H9 (cell line): ENCODE measurements at regions not wholly inside any gene's neighbourhood (a gene's known extent, or its start where the extent isn't known, plus 50 kb on each side); places are given as distances from the start of the nearest gene placed in this dataset.

Experiments
- DNase-seq: peaks from one replicate; pipeline ENCODE4 v3.0.0-alpha.2; 2017
- H2AFZ ChIP-seq: one replicate; pipeline ENCODE4 v1.6.1; 2013; ENCODE audit warnings: mild to moderate bottlenecking, low read length, control low read depth, moderate library complexity
- H2AK5ac ChIP-seq: 2 replicates; pipeline ENCODE4 v1.6.1; 2013; ENCODE audit warnings: low read length, control low read depth, mixed read lengths; ENCODE audit not compliant: insufficient read length
- H2BK120ac ChIP-seq: one replicate; pipeline ENCODE4 v1.6.1; 2013; ENCODE audit warnings: low read depth, mild to moderate bottlenecking, low read length, control low read depth, inconsistent platforms; ENCODE audit not compliant: poor library complexity, severe bottlenecking
- H2BK12ac ChIP-seq: 2 replicates; pipeline ENCODE4 v1.6.1; 2013; ENCODE audit warnings: low read length, control low read depth, mixed read lengths, low read depth; ENCODE audit not compliant: insufficient read length
- H2BK15ac ChIP-seq: 2 replicates; pipeline ENCODE4 v1.6.1; 2013; ENCODE audit warnings: low read depth, low read length, control low read depth
- H2BK20ac ChIP-seq: one replicate; pipeline ENCODE4 v1.6.1; 2013; ENCODE audit warnings: low read depth, mild to moderate bottlenecking, low read length, control low read depth, inconsistent platforms; ENCODE audit not compliant: poor library complexity, severe bottlenecking
- H2BK5ac ChIP-seq: 2 replicates; pipeline ENCODE4 v1.6.1; 2013; ENCODE audit warnings: low read length, control low read depth, mixed read lengths; ENCODE audit not compliant: insufficient read length
- H3K14ac ChIP-seq: 2 replicates; pipeline ENCODE4 v1.6.1; 2013; ENCODE audit warnings: low read length, control low read depth; ENCODE audit not compliant: insufficient read depth
- H3K18ac ChIP-seq: 2 replicates; pipeline ENCODE4 v1.6.1; 2013; ENCODE audit warnings: low read depth, mild to moderate bottlenecking, mixed read lengths, low read length, control low read depth; ENCODE audit not compliant: insufficient read length
- H3K23ac ChIP-seq: 2 replicates; pipeline ENCODE4 v1.6.1; 2013; ENCODE audit warnings: low read length, control low read depth, mixed read lengths, low read depth; ENCODE audit not compliant: insufficient read length
- H3K23me2 ChIP-seq: 2 replicates; pipeline ENCODE4 v1.6.1; 2013; ENCODE audit warnings: low read depth, mild to moderate bottlenecking, mixed read lengths, low read length, control low read depth; ENCODE audit not compliant: insufficient read length, poor library complexity, severe bottlenecking
- H3K27ac ChIP-seq: 2 replicates; pipeline ENCODE4 v1.5.1; 2013; ENCODE audit warnings: low read length, control low read depth, mixed read lengths, low read depth; ENCODE audit not compliant: insufficient read length
- H3K27me3 ChIP-seq: 2 replicates; pipeline ENCODE4 v1.6.1; 2013; ENCODE audit warnings: low read length, control low read depth, inconsistent platforms; ENCODE audit not compliant: insufficient read depth
- H3K4ac ChIP-seq: 2 replicates; pipeline ENCODE4 v1.6.1; 2013; ENCODE audit warnings: low read depth, mild to moderate bottlenecking, control low read depth, inconsistent platforms, low read length, moderate library complexity
- H3K4me1 ChIP-seq: 2 replicates; pipeline ENCODE4 v1.6.1; 2013; ENCODE audit warnings: low read length, control low read depth, inconsistent platforms; ENCODE audit not compliant: insufficient read depth
- H3K4me2 ChIP-seq: 2 replicates; pipeline ENCODE4 v1.6.1; 2013; ENCODE audit warnings: low read length, control low read depth, mixed read lengths; ENCODE audit not compliant: insufficient read length, insufficient read depth
- H3K56ac ChIP-seq: 2 replicates; pipeline ENCODE4 v1.6.1; 2013; ENCODE audit warnings: low read depth, mild to moderate bottlenecking, mixed read lengths, low read length, control low read depth; ENCODE audit not compliant: insufficient read length
- H3K79me1 ChIP-seq: 2 replicates; pipeline ENCODE4 v1.6.1; 2013; ENCODE audit warnings: low read depth, mild to moderate bottlenecking, moderate library complexity, low read length, control low read depth, inconsistent platforms; ENCODE audit not compliant: insufficient read depth, poor library complexity, severe bottlenecking
- H3K79me2 ChIP-seq: 2 replicates; pipeline ENCODE4 v1.6.1; 2013; ENCODE audit warnings: low read length, control low read depth, inconsistent platforms; ENCODE audit not compliant: insufficient read depth
- H3K9ac ChIP-seq: 2 replicates; pipeline ENCODE4 v1.6.1; 2013; ENCODE audit warnings: low read length, control low read depth, mixed read lengths; ENCODE audit not compliant: insufficient read length; ENCODE audit errors: extremely low read depth
- H3K9me3 ChIP-seq: one replicate; pipeline ENCODE4 v1.6.1; 2013; ENCODE audit warnings: low read depth, low read length, inconsistent platforms; ENCODE audit not compliant: control insufficient read depth
- H3T11ph ChIP-seq: one replicate; pipeline ENCODE4 v1.6.1; 2013; ENCODE audit warnings: mild to moderate bottlenecking, low read length, control low read depth, inconsistent platforms
- H4K20me1 ChIP-seq: one replicate; pipeline ENCODE4 v1.6.1; 2013; ENCODE audit not compliant: control insufficient read depth, insufficient read length, insufficient read depth
- H4K5ac ChIP-seq: 2 replicates; pipeline ENCODE4 v1.6.1; 2013; ENCODE audit warnings: low read depth, mild to moderate bottlenecking, mixed read lengths, low read length, control low read depth; ENCODE audit not compliant: insufficient read length
- H4K8ac ChIP-seq: replicated peaks from 2 replicates; pipeline ENCODE4 v1.6.1; 2013; ENCODE audit warnings: low read length, control low read depth, mixed read lengths, low read depth; ENCODE audit not compliant: insufficient read length
- H4K91ac ChIP-seq: 2 replicates; pipeline ENCODE4 v1.6.1; 2013; ENCODE audit warnings: low read depth, mild to moderate bottlenecking, moderate library complexity, mixed read lengths, low read length, control low read depth; ENCODE audit not compliant: insufficient read length
- H3K27ac Mint-ChIP-seq, 3 experiments: 2 replicates in 2 of 3; 3 replicates in 1 of 3; pipeline ENCODE4 v1.8.0; 2020 to 2021; ENCODE audit warnings: mixed read lengths in 3 of 3, mild to moderate bottlenecking in 1 of 3, moderate library complexity in 1 of 3
- H3K27me3 Mint-ChIP-seq: 2 replicates; pipeline ENCODE4 v1.8.0; 2021; ENCODE audit warnings: low read depth, mild to moderate bottlenecking, moderate library complexity, mixed read lengths
- H3K36me3 Mint-ChIP-seq, 3 experiments: 2 replicates in 2 of 3; 3 replicates in 1 of 3; pipeline ENCODE4 v1.8.0; 2020 to 2021; ENCODE audit warnings: low read depth in 3 of 3, mixed read lengths in 3 of 3; ENCODE audit not compliant: insufficient read depth in 1 of 3
- H3K4me1 Mint-ChIP-seq, 2 experiments: 2 replicates each; pipeline ENCODE4 v1.8.0; 2020; ENCODE audit warnings: mixed read lengths in 2 of 2
- H3K4me3 Mint-ChIP-seq, 2 experiments: 2 replicates in 1 of 2; 3 replicates in 1 of 2; pipeline ENCODE4 v1.8.0; 2020 to 2021; ENCODE audit warnings: mild to moderate bottlenecking in 2 of 2, mixed read lengths in 2 of 2, moderate library complexity in 1 of 2
- H3K9me3 Mint-ChIP-seq, 2 experiments: 2 replicates in 1 of 2; 3 replicates in 1 of 2; pipeline ENCODE4 v1.8.0; 2020; ENCODE audit warnings: mild to moderate bottlenecking in 2 of 2, mixed read lengths in 2 of 2, moderate library complexity in 1 of 2
- CTCF ChIP-seq: fragments of 200-600 bp; sonication (generic); conservative IDR thresholded peaks from 3 replicates; pipeline ENCODE4 v1.8.0; 2021; ENCODE audit warnings: antibody characterized with exemption, mild to moderate bottlenecking
- WGBS: extraction: QIAGEN DNeasy Blood & Tissue Kit; methylation state at CpG from one replicate; pipeline ENCODE4 v1.1.7; 2013; ENCODE audit warnings: missing lambda C conversion rate, low lambda C conversion rate, mixed read lengths; ENCODE audit not compliant: insufficient read length; ENCODE audit errors: extremely low coverage; 5-methylcytosine and 5-hydroxymethylcytosine counted together

- no peak overlapping the region for H2AFZ ChIP-seq
- no peaks in the 10 kb centered on the region for H3K79me1 ChIP-seq
- no peak for DNase-seq
- Mint-ChIP-seq H3K4me3 (peak overlapping the region in 1 of 2 experiments; percentile 2; a peak in 1 of 5 replicates), H3K36me3 (no peaks in the 10 kb centered on the region), H3K4me1 (peaks cover 6% of the 10 kb centered on the region in 2 experiments; a peak in 2 of 4 replicates), H3K27me3 (no peaks in the 10 kb centered on the region), H3K27ac (0 out of 7 replicates have a peak overlapping the region, but pooled peaks of 1 of the 3 experiments have one; percentile 43), H3K9me3 (no peaks in the 10 kb centered on the region)
- H2BK15ac ChIP-seq: no peak overlapping the region
- H3K9me3 ChIP-seq: no peaks in the 10 kb centered on the region
- H3K14ac ChIP-seq: no peak overlapping the region
- no peak overlapping the region for H4K5ac ChIP-seq
- no peaks in the 10 kb centered on the region for H3K27me3 ChIP-seq
- no peaks in the 10 kb centered on the region for H3K4me1 ChIP-seq
- peak overlapping the region; percentile 57 for H3K4me2 ChIP-seq
- no peak overlapping the region for H3K23ac ChIP-seq
- no peak overlapping the region for H2AK5ac ChIP-seq
- no peak overlapping the region for H2BK12ac ChIP-seq
- H3K23me2 ChIP-seq: peaks cover 4% of the 10 kb centered on the region
- no CpG with 5 or more reads among the region's 3 CpGs for WGBS
- no peak overlapping the region for H4K91ac ChIP-seq
- no peak overlapping the region for H4K8ac ChIP-seq
- H3K4ac ChIP-seq: no peak overlapping the region
- no peak for TF ChIP-seq CTCF
- no peaks in the 10 kb centered on the region for H4K20me1 ChIP-seq
- no peaks in the 10 kb centered on the region for H3K79me2 ChIP-seq
- no peak overlapping the region for H2BK20ac ChIP-seq
- H3K27ac ChIP-seq: no peak overlapping the region
- no peak overlapping the region for H3K18ac ChIP-seq
- no peak overlapping the region for H2BK5ac ChIP-seq
- no peak overlapping the region for H3K56ac ChIP-seq
- no peak overlapping the region for H3T11ph ChIP-seq
- no peak overlapping the region for H2BK120ac ChIP-seq
- no peak overlapping the region for H3K9ac ChIP-seq
Measured at GRCh38 chr10:128896963-128897362, 570.1 kb upstream of the MGMT start.
